SIG-M5 (cell line): ENCODE measurements at regions not wholly inside any gene's neighbourhood (a gene's known extent, or its start where the extent isn't known, plus 50 kb on each side); places are given as distances from the start of the nearest gene placed in this dataset.

Experiments used
- DNase-seq: peaks from one replicate; lab custom pipeline; 2025; lab: John Stamatoyannopoulos, UW

- no peak for DNase-seq
These were observed 177.6 kb downstream of the HHIPL2 start for GRCh38 chr1:222370081-222370912.

- no peak for DNase-seq
These were observed 178.8 kb downstream of the HHIPL2 start for GRCh38 chr1:222369148-222369547.

GRCh38 chr1:222358100-222358499, 189.8 kb downstream of the HHIPL2 start:
- DNase-seq, result no peak

DNA sequence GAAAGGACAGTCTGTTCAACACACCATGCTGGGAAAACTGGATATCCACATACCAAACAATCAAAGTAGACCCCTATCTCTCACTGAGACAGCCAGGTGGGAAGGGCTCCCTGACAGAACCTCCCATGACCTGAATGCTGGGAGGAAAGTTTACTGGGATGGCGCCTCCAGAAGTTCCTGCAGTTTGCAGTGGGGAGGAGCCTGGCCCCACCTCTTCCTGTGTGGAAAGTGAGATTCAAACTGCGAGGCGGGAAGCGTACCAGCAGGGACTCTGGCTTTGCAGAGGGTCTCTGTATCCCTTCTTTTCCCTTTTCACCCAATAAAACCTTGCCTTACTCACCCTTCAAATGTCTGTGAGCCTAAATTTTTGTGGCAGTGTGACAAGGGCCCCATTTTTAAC, 190.7 kb downstream of the HHIPL2 start:
- no peak for DNase-seq

DNA sequence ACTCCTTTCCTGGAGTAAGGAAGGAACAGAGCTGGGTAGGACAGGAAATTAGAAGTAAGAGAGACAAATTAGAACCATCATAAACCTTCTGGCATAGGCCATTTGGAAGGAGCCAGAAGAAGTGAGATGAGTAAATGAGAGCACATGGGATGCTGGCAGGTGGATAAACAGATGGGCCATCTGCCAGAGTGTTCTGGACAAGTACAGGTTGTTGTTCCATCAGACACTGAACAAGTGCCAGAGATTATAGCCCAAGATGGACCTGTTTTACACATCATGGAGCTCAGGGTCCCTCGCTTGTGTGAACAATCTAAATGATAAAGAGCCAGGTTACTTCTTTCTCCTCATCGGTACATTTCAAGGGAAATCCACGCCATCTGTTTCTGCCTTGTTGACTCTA, 200.3 kb downstream of the HHIPL2 start:
- DNase-seq, result no peak

DNA sequence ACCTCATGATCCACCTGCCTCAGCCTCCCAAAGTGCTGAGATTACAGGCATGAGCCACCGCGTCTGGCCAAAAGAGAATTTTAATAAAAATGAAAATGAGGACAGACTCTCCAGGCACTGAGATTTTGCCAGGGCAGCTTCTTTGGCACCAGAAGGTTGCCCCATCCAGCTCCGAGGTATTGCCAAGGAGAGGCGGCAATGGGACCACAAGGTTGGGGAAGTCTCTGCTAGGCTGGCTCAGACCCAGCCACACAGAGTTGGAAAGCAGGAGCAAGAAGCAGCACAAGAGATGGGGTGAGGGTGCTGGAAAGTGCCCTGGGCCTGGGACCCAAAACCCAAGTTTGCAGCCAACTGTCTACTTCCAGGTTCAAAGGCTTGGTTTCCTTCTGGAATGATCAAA, 200.9 kb downstream of the HHIPL2 start:
- no peak for DNase-seq

- no peak for DNase-seq
These were observed 208.4 kb downstream of the HHIPL2 start for GRCh38 chr1:222339376-222339947.

DNA sequence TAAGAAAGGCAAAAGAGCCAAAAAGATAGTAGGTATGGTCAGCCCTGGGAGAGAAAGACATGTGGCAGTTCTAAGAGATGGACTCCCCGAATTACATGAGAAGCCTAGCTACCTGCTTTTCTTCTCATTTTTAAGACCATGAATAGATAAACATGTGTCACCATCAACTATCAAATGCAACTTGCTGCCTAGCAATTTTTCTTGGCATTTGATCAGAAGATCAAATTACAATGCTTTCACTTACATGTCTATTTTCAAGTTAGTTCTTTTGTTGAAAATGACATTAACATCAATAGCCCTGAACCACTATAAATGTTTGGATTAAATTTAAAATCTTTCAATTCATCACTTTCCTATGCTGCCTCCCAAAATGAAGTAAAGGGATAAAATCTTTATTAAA, 212.3 kb downstream of the HHIPL2 start:
- no peak for DNase-seq

DNA sequence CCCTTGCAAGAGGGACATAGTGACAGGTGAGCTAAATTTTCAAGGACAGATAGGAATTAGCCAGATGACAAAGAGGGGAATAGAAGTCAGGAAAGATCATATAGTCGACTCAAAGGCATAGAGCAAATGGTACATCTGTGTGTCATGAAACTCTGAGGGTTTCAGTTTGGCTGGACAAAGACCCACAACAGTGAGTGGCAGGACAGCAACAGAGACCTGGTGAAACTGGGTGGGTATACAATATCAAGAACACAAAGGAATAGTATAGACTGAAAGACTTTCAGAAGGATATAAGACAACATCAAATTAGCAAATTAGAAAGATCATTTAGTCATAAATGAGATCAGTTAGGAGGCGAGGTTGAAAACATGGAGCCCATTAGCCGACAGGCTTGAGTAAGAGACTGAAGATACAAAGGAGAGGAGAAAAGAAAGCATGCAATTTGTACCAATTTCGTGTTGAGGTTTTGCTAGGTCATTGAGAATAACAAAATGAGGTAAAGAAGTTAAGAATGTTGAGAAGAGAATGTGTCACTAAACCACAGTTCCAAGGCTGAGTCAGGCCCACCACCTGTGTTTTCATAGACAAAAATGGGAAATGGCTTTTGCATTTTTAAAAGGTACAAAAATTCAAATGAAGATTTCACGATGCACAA, 213.8 kb downstream of the HHIPL2 start:
- DNase-seq, result no peak

DNA sequence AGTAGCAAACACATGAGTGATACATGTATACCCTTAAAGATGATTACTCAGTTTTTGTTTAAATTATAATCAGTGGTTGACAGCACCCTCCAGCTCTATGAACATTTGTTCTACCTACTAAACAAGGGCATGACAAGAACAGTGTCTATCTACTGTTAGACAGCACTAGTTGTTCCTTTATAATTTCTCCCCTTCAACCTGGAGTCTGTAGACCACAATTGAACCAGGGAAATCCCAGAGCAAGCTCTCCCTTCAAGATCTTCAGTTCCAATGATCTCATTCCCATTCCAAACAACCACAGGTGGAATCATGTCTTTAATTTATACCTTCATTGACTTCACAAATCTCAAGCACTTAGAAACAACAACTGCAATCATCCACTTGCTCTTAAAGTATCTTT, 216.1 kb downstream of the HHIPL2 start:
- DNase-seq, result no peak

GRCh38 chr1:222331340-222331739, 216.6 kb downstream of the HHIPL2 start:
- no peak for DNase-seq

- no peak for DNase-seq
These were observed 218.3 kb downstream of the HHIPL2 start for GRCh38 chr1:222329493-222330045.

GRCh38 chr1:222326710-222327036, 221.2 kb downstream of the HHIPL2 start:
- no peak for DNase-seq

GRCh38 chr1:222326006-222326709, 221.7 kb downstream of the HHIPL2 start:
- DNase-seq, result no peak

- no peak for DNase-seq
These were observed 222.4 kb downstream of the HHIPL2 start for GRCh38 chr1:222325506-222325905.

- no peak for DNase-seq
These were observed 233.1 kb downstream of the HHIPL2 start for GRCh38 chr1:222314839-222315238.

GRCh38 chr1:222310836-222311235, 237.1 kb downstream of the HHIPL2 start:
- DNase-seq, result no peak

GRCh38 chr1:222307621-222308020, 240.3 kb downstream of the HHIPL2 start:
- DNase-seq, result no peak

DNA sequence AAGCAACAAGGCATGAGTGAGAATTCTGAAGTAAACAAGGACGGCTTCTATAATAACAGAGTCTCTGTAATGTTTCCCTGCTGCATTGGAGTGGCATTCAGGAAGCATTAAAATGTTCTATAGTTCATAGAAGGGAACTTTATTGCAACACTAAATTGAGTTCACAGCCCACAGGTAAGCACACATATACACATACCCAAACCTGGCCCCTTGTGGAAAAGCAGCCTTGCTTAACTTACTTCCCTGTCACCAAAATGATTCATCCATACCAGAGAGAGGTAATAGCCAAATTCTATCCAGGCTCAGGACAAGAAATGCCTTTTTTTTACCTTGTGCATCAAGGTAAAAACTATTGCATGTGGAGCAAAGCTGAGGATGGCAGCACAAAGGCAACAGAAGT, 241.4 kb downstream of the HHIPL2 start:
- DNase-seq, result no peak

DNA sequence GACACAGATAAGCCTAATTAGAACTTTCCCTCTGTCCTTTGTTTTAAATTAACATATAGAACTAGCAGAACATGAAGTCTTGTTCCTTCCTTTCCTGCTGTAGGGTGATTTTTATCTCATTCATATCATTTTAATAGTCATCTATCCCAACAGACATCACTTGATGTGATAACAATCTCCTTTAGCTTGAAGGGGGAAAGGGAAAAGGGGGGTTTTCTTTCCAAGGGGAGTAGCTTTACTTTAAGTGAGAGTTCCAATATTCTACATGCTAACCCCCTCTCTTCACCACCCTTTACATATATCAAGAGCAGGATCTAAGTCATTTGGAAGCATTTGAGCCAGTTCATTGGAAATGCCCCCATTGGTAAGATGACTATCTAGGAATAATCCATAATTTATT, 241.9 kb downstream of the HHIPL2 start:
- no peak for DNase-seq

DNA sequence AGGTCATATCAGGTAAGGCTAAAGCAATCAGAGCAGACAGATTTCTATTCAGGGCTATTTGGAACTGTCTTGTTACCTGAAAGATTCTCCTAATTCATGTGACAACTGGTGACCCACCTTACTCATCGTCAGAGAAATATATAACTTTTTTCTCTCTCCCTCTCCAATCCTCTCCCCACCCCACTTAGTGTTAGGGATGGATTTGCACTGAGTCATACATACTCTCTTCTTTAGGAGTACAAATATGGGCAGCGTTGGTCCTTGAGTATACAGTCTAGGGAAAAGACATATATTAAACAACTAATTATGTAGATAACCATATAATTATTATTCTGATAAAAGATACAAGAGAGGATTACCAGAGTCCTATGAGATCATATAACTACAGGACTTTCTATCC, 246.3 kb downstream of the HHIPL2 start:
- no peak for DNase-seq

GRCh38 chr1:222299524-222299923, 248.4 kb downstream of the HHIPL2 start:
- no peak for DNase-seq

GRCh38 chr1:222290866-222291265, 257.0 kb downstream of the HHIPL2 start:
- no peak for DNase-seq
